ENCODE measurements at regions not wholly inside any gene's neighbourhood (a gene's known extent, or its start where the extent isn't known, plus 50 kb on each side); places are given as distances from the start of the nearest gene placed in this dataset.

- TF ChIP-seq CTCF (IDR thresholded peaks at IDR 0.05) (no peak), POLR2A (IDR thresholded peaks at IDR 0.05; ENCODE audit: low read depth) (no peak), POLR2AphosphoS5 (IDR thresholded peaks at IDR 0.05) (no peak), EP300 (IDR thresholded peaks at IDR 0.05) (no peak)
Observed at GRCh38 chr9:80952363-80952922, 736.9 kb downstream of the TLE1 start.
